Liver (tissue), 8 donors: ENCODE measurements at regions not wholly inside any gene's neighbourhood (a gene's known extent, or its start where the extent isn't known, plus 50 kb on each side); places are given as distances from the start of the nearest gene placed in this dataset.

ENCODE experiments used
- DNase-seq: peaks from one replicate; pipeline ENCODE4 v3.0.0-alpha.2; 2017; ENCODE audit warnings: low spot score
- H3K27ac ChIP-seq, 2 donors: one replicate each; pipeline ENCODE4 v1.7.0; 2013; ENCODE audit warnings: inconsistent platforms in 2 of 2, low read length in 2 of 2, control low read depth in 1 of 2, low read depth in 1 of 2, mild to moderate bottlenecking in 1 of 2
- H3K27me3 ChIP-seq, 4 donors: one replicate each; pipeline versions ENCODE4 v1.6.1 to v1.7.0; 2013; ENCODE audit warnings: low read length in 3 of 4, inconsistent platforms in 1 of 4, mild to moderate bottlenecking in 1 of 4, moderate library complexity in 1 of 4; ENCODE audit not compliant: control insufficient read depth in 4 of 4, insufficient read depth in 4 of 4
- H3K36me3 ChIP-seq, 4 donors: one replicate each; pipeline versions ENCODE4 v1.6.1 to v1.7.0; 2013; ENCODE audit warnings: low read length in 3 of 4, mild to moderate bottlenecking in 3 of 4, low read depth in 1 of 4, moderate library complexity in 1 of 4; ENCODE audit not compliant: control insufficient read depth in 4 of 4, insufficient read depth in 3 of 4
- H3K4me1 ChIP-seq, 4 donors: one replicate each; pipeline versions ENCODE4 v1.6.1 to v1.7.0; 2013; ENCODE audit warnings: low read length in 3 of 4, mild to moderate bottlenecking in 3 of 4, moderate library complexity in 1 of 4; ENCODE audit not compliant: control insufficient read depth in 4 of 4, insufficient read depth in 4 of 4
- H3K4me3 ChIP-seq, 3 donors: one replicate each; pipeline versions ENCODE4 v1.6.1 to v1.7.0; 2013; ENCODE audit warnings: low read length in 3 of 3, control low read depth in 1 of 3, low read depth in 1 of 3, mild to moderate bottlenecking in 1 of 3
- H3K9ac ChIP-seq, 2 donors: one replicate each; pipeline ENCODE4 v1.7.0; 2013; ENCODE audit warnings: low read length in 2 of 2, mild to moderate bottlenecking in 2 of 2, moderate library complexity in 2 of 2, control low read depth in 1 of 2, low read depth in 1 of 2
- H3K9me3 ChIP-seq, 4 donors: one replicate each; pipeline versions ENCODE4 v1.6.1 to v1.7.0; 2013; ENCODE audit warnings: low read length in 3 of 4; ENCODE audit not compliant: control insufficient read depth in 4 of 4
- CTCF ChIP-seq: fragments of 150-350 bp; IDR thresholded peaks from 2 replicates; pipeline ENCODE4 v1.5.1; 2017; ENCODE audit warnings: improper control_type of control experiment, low read depth, low read length; ENCODE audit not compliant: missing input control
- EGR1 ChIP-seq, 2 donors: IDR thresholded peaks; 2 replicates each; pipeline ENCODE4 v1.6.1; 2016 to 2018; ENCODE audit warnings: antibody characterized with exemption in 2 of 2, low read depth in 2 of 2
- FOXA1 ChIP-seq: IDR thresholded peaks from 2 replicates; pipeline ENCODE4 v1.6.1; 2016; ENCODE audit warnings: antibody characterized with exemption
- FOXA2 ChIP-seq: IDR thresholded peaks from 2 replicates; pipeline ENCODE4 v1.6.1; 2016; ENCODE audit warnings: antibody characterized with exemption
- GABPA ChIP-seq, 2 donors: IDR thresholded peaks in 1 of 2; conservative IDR thresholded peaks in 1 of 2; 2 replicates each; pipeline ENCODE4 v1.6.1; 2016; ENCODE audit warnings: antibody characterized with exemption in 2 of 2, mild to moderate bottlenecking in 1 of 2, moderate library complexity in 1 of 2
- HNF4A ChIP-seq, 2 donors: conservative IDR thresholded peaks; 2 replicates each; pipeline ENCODE4 v1.6.1; 2016; ENCODE audit warnings: antibody characterized with exemption in 2 of 2, mild to moderate bottlenecking in 2 of 2
- HNF4G ChIP-seq: IDR thresholded peaks from 2 replicates; pipeline ENCODE4 v1.6.1; 2016; ENCODE audit warnings: antibody characterized with exemption
- JUND ChIP-seq, 2 donors: IDR thresholded peaks; 2 replicates each; pipeline ENCODE4 v1.6.1; 2016; ENCODE audit warnings: antibody characterized with exemption in 2 of 2
- MAX ChIP-seq: IDR thresholded peaks from 2 replicates; pipeline ENCODE4 v1.6.1; 2016; ENCODE audit warnings: antibody characterized with exemption
- REST ChIP-seq: IDR thresholded peaks from 2 replicates; pipeline ENCODE4 v1.6.1; 2016; ENCODE audit warnings: antibody characterized with exemption, mild to moderate bottlenecking
- RXRA ChIP-seq, 2 donors: IDR thresholded peaks; 2 replicates each; pipeline ENCODE4 v1.6.1; 2017 to 2018; ENCODE audit warnings: antibody characterized with exemption in 2 of 2, mild to moderate bottlenecking in 1 of 2
- SP1 ChIP-seq: IDR thresholded peaks from 2 replicates; pipeline ENCODE4 v1.6.1; 2018; ENCODE audit warnings: antibody characterized with exemption, mild to moderate bottlenecking
- TAF1 ChIP-seq: conservative IDR thresholded peaks from 2 replicates; pipeline ENCODE4 v1.6.1; 2016; ENCODE audit warnings: antibody characterized with exemption, mild to moderate bottlenecking
- ZBTB33 ChIP-seq: IDR thresholded peaks from 2 replicates; pipeline ENCODE4 v1.6.1; 2016; ENCODE audit warnings: antibody characterized with exemption
- WGBS: extraction: QIAGEN DNeasy Blood & Tissue Kit; methylation state at CpG from one replicate; pipeline ENCODE4 v1.1.7; 2013; 5-methylcytosine and 5-hydroxymethylcytosine counted together
- TF ChIP-seq, protein P1 (sequence below): IDR thresholded peaks from 2 replicates; pipeline ENCODE4 v1.6.1; 2016; ENCODE audit warnings: antibody characterized with exemption
- donor health status: healthy.
- donor health status: healthy.
- donor health status: healthy.
- donor health status: healthy.
- donor health status: healthy.

DNA sequence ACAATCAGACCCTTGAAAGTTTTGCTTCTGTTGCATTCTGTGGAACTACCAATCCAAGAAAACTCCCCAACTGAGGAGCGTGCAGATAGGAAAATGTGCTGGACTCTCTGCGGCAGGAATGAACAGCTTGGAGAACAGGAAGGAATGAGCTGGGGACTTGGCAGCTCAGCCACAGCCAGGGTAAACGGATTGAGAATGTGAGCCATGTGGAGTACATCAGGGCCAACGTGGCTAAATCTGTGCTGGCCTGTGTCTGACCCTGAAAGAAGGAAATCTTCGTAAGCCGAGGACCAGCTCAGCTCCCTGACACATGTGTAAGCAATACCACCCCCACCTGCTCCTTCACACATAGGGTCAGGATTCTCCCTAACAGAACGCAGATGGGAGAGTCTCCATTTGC is 1023.7 kb downstream of the BCL11A start:
- Histone ChIP-seq H3K36me3 (no peaks in the 10 kb centered on the region), H3K9me3 (no peaks in the 10 kb centered on the region), H3K4me1 (no peaks in the 10 kb centered on the region), H3K27me3 (peaks cover 0 to 4% (median 0%) of the 10 kb centered on the region in 4 donors), H3K27ac (no peak overlapping the region), H3K9ac (no peak overlapping the region), H3K4me3 (no peak overlapping the region)
- TF ChIP-seq ZBTB33 (no peak), FOXA1 (no peak), EGR1 (IDR thresholded peaks at IDR 0.05; ENCODE audit: low read depth in 2 of 2) (no peak), TAF1 (no peak), SP1 (no peak), GABPA (IDR thresholded peaks at IDR 0.05 in 1 of 2, conservative IDR thresholded peaks at IDR 0.05 in 1 of 2) (no peak), FOXA2 (no peak), RXRA (IDR thresholded peaks at IDR 0.05) (no peak)
- TF ChIP-seq, protein P1, sequence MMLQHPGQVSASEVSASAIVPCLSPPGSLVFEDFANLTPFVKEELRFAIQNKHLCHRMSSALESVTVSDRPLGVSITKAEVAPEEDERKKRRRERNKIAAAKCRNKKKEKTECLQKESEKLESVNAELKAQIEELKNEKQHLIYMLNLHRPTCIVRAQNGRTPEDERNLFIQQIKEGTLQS: no peak
- 65% methylated on average over 7 of the region's 7 CpGs for WGBS
- no peak for DNase-seq

- no peak overlapping the region for H3K27ac ChIP-seq
- no peak overlapping the region for H3K4me3 ChIP-seq
- 62% methylated on average over 4 of the region's 4 CpGs for WGBS
- no peak overlapping the region for H3K9ac ChIP-seq
- H3K9me3 ChIP-seq: no peaks in the 10 kb centered on the region
- TF ChIP-seq MAX (no peak), HNF4A (conservative IDR thresholded peaks at IDR 0.05) (no peak)
- peaks cover 0 to under 1% (median 0%) of the 10 kb centered on the region in 4 donors for H3K27me3 ChIP-seq
- H3K36me3 ChIP-seq: no peaks in the 10 kb centered on the region
- no peak for DNase-seq
- H3K4me1 ChIP-seq: no peaks in the 10 kb centered on the region
Observed at GRCh38 chr2:59528525-59528924, 1024.9 kb downstream of the BCL11A start.

- no peak overlapping the region for H3K9ac ChIP-seq
- H3K4me1 ChIP-seq: no peaks in the 10 kb centered on the region
- H3K27ac ChIP-seq: no peak overlapping the region
- TF ChIP-seq CTCF: no peak
- no peak for TF ChIP-seq JUND (IDR thresholded peaks at IDR 0.05)
- no peak for TF ChIP-seq REST
- no peak for TF ChIP-seq HNF4A (conservative IDR thresholded peaks at IDR 0.05)
- TF ChIP-seq TAF1: no peak
- TF ChIP-seq, protein P1: no peak
- TF ChIP-seq FOXA1: no peak
- no peak for TF ChIP-seq MAX
- no peak for TF ChIP-seq RXRA (IDR thresholded peaks at IDR 0.05)
- TF ChIP-seq HNF4G: no peak
- H3K27me3 ChIP-seq: no peaks in the 10 kb centered on the region
- no peaks in the 10 kb centered on the region for H3K9me3 ChIP-seq
- H3K4me3 ChIP-seq: no peak overlapping the region
- DNase-seq: no peak
- no peaks in the 10 kb centered on the region for H3K36me3 ChIP-seq
Observed at GRCh38 chr2:59502981-59503380, 1050.5 kb downstream of the BCL11A start.
